ENCODE measurements at regions not wholly inside any gene's neighbourhood (a gene's known extent, or its start where the extent isn't known, plus 50 kb on each side); places are given as distances from the start of the nearest gene placed in this dataset.

DNA sequence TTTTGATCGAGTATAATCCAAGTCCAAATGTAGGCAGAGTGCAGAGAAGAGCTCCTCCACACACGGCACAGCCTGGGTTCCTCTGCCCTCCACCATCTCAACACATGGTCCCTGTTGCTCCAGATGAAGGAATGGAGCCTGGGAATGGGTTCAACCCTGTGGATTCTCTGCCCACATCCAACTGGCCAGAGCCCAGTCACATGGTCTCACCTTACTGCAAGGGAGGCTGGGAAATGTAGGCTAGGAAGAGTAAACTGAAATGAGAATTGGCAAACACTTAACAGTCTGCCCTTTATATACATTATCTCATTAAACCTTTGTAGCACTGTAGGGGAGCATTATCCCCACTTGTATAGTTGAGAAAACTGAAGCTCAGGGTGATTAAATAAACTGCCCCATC lies 60.1 kb upstream of the RAB4A start:
- DNase-seq (ENCODE audit: low read depth) = no peak

DNA sequence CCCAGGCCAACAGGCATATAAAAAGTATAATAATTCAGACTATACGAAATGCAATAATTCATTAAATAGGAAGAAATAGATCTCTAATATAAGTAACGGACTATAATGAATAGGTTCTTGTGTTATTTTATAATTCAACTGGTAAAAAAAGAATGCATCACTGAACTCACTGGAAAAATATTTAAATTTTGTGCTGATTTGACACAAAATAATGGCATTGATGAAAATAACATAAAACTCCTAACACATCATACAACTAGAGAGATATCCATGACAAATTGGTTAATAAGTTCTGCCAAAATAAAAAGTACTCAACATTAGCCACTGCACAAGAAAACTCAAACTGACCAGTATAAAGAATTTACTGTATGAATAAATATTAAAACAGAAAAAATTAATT lies 57.1 kb upstream of the RAB4A start:
- no peak for DNase-seq (ENCODE audit: low read depth)

DNA sequence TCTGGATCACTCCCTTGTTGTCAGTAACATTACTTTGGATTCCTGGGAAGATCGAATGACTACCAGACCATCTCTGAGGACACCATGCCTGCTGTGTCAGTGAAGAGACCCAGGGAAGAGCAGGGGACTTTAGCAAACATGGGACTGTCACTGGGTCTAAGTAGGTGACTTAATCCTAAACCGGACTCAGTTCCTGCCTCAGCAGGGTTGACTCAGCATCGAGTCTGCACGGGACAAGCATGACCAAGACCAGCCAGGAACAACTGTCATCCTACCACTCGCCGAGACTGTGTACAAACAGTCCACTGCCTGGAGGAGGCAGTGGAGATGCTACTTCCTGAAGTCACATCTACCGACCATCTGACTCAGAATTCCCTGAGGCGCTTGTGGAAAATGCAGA lies 53.2 kb upstream of the RAB4A start:
- no peak for DNase-seq (ENCODE audit: low read depth)

DNA sequence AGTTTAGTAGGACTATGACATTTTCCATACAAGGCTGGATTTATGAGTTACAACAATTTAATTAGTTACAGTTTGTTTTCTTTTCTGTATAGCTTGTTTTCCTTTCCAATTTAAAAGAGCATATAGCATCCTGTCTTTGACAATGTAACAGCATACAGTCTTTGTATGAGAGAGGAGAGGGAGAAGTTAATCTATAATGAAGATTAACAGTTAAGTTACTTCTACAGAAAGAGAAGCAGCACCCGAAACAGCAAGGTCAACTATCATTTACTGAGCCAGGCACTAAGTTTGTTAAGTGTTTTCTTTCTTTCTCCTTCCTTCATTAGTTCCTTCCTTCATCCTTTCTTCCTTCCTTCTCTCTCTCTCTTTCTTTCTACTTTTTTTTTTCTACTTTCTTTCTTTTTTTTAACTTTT lies 52.3 kb upstream of the RAB4A start:
- DNase-seq (ENCODE audit: low read depth) = no peak

DNA sequence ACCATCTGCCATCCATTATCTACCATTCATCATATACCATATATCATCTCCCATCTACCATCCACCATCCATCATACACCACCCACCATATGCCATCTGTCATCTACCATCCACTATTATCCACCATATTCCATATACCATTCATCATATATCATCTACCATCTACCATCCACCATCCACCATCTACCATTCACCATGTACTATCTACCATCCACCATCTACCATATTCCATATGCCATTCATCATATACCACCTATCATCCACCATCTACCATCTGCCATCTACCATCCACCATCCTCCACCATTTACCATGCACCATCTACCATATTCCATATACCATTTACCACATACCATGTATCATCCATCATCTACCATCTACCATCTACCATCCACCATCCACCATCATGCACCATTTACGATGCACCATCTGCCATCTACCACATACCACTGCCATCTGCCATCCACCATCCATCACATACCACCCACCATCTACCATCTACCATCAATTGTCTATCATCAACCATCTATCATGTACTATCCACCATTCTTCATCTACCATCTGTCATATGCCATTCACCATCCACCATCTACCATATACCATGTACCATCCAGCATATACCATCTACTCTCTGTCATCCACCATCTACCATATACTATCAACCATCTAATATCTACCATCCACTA lies 50.6 kb upstream of the RAB4A start:
- DNase-seq (ENCODE audit: low read depth) = no peak

DNA sequence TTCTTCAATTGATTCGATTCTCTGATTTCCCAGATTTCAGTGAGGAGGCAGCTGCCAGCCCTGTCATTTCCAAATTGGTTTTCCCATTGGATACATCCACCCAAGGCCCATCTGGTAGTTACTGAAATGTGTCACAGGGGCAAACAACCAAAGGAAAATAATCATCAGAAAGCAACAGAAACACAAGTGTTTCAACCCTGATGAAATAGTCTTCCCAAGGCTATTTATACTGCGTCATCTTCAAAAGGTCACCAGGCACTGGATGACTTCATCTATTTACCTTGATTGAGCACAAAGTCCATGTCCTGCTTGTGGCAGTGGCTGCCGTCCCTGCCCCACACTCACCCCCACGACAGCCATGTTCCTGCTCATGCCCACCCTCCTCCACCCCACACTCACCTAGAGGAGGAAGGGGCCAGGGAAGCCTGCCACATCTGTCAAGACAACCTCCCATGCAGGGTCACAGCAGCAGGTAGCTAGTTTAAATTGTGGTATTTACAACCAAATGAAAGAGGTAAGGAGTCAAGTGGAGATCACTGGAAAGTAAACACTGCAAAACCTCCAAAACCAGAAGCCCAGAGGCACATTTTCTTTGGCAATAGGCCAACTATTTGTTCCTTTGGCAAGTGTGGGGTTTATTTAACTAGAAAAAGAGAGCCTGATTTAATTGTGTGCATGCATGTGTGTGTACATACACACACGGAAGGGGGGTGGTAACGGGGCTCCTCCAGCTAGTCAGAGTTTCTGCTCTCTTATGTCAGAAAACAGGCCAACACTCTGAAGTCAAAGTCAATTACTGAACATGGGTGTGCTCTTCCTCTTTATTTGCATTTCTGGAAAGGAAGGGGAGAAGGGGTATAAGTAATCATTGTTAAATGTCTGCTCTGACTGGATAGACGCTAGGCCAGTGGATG lies 49.5 kb upstream of the RAB4A start:
- no peak for DNase-seq (ENCODE audit: low read depth)

Measured in T-helper 22 cell (primary cell).